CD14-positive monocyte (primary cell): ENCODE measurements at regions not wholly inside any gene's neighbourhood (a gene's known extent, or its start where the extent isn't known, plus 50 kb on each side); places are given as distances from the start of the nearest gene placed in this dataset.

ENCODE experiments used
- DNase-seq, 3 donors: peaks; one replicate each; pipeline ENCODE4 v3.0.0-alpha.2; 2011 to 2022
- H2AFZ ChIP-seq: 2 replicates; pipeline ENCODE4 v1.6.0; 2012; ENCODE audit warnings: mild to moderate bottlenecking, low read depth, low read length, inconsistent platforms; ENCODE audit not compliant: insufficient read depth, poor library complexity, severe bottlenecking
- H3K27ac ChIP-seq, 2 donors: 1 replicate in 1 of 2; 2 replicates in 1 of 2; pipeline ENCODE4 v1.5.1; 2012 to 2013; ENCODE audit warnings: low read length in 2 of 2, control low read depth in 1 of 2, inconsistent platforms in 1 of 2, low read depth in 1 of 2, mild to moderate bottlenecking in 1 of 2
- H3K27me3 ChIP-seq, 2 donors: one replicate each; pipeline versions ENCODE4 v1.6.0 to v1.6.1; 2011 to 2013; ENCODE audit warnings: low read length in 2 of 2; ENCODE audit not compliant: control insufficient read depth in 2 of 2, insufficient read depth in 2 of 2
- H3K36me3 ChIP-seq, 2 donors: replicated peaks in 1 of 2; 1 replicate in 1 of 2; 2 replicates in 1 of 2; pipeline versions ENCODE4 v1.5.1 to v1.6.1; 2012 to 2013; ENCODE audit warnings: low read length in 2 of 2, control low read depth in 1 of 2, inconsistent platforms in 1 of 2, mild to moderate bottlenecking in 1 of 2; ENCODE audit not compliant: insufficient read depth in 2 of 2, control insufficient read depth in 1 of 2
- H3K4me1 ChIP-seq, 2 donors: 1 replicate in 1 of 2; 2 replicates in 1 of 2; pipeline versions ENCODE4 v1.5.1 to v1.6.1; 2012 to 2013; ENCODE audit warnings: low read length in 2 of 2, control low read depth in 1 of 2, inconsistent platforms in 1 of 2, mild to moderate bottlenecking in 1 of 2, moderate library complexity in 1 of 2; ENCODE audit not compliant: insufficient read depth in 2 of 2, control insufficient read depth in 1 of 2
- H3K4me2 ChIP-seq: replicated peaks from 2 replicates; pipeline ENCODE3; 2012; ENCODE audit warnings: low read length, moderate library complexity, mild to moderate bottlenecking; ENCODE audit not compliant: poor library complexity, severe bottlenecking; ENCODE audit errors: extremely low read depth
- H3K4me3 ChIP-seq, 3 experiments: fragments of 200-600 bp in 1 of 3; sonication (generic) in 1 of 3; replicated peaks in 1 of 3; 1 replicate in 2 of 3; 2 replicates in 1 of 3; pipeline ENCODE4 v1.5.1; 2011 to 2013; ENCODE audit warnings: low read length in 3 of 3, mild to moderate bottlenecking in 3 of 3, control low read depth in 2 of 3, low read depth in 2 of 3, inconsistent platforms in 1 of 3, moderate library complexity in 1 of 3
- H3K79me2 ChIP-seq: 2 replicates; pipeline ENCODE4 v1.6.0; 2012; ENCODE audit warnings: mild to moderate bottlenecking, control low read depth, inconsistent platforms, low read length, moderate library complexity; ENCODE audit not compliant: insufficient read depth
- H3K9ac ChIP-seq: 2 replicates; pipeline ENCODE4 v1.6.0; 2017; ENCODE audit warnings: low read length, mild to moderate bottlenecking; ENCODE audit not compliant: insufficient read depth, poor library complexity, severe bottlenecking
- H3K9me3 ChIP-seq, 2 donors: replicated peaks in 1 of 2; 1 replicate in 1 of 2; 2 replicates in 1 of 2; pipeline versions ENCODE4 v1.5.1 to v1.6.1; 2012 to 2013; ENCODE audit warnings: low read length in 2 of 2, control low read depth in 1 of 2; ENCODE audit not compliant: control insufficient read depth in 1 of 2, insufficient read depth in 1 of 2
- H4K20me1 ChIP-seq: 2 replicates; pipeline ENCODE4 v1.6.0; 2012; ENCODE audit warnings: mild to moderate bottlenecking, low read length, control low read depth, moderate library complexity; ENCODE audit not compliant: insufficient read depth
- H3K27ac Mint-ChIP-seq, 7 donors: one replicate each; pipeline ENCODE4 v1.8.0; 2020; ENCODE audit warnings: mild to moderate bottlenecking in 7 of 7, mixed read lengths in 7 of 7, moderate library complexity in 6 of 7, inconsistent platforms in 2 of 7
- H3K27me3 Mint-ChIP-seq, 3 donors: one replicate each; pipeline ENCODE4 v1.8.0; 2021 to 2022; ENCODE audit warnings: low read depth in 3 of 3, mild to moderate bottlenecking in 3 of 3, mixed read lengths in 3 of 3, moderate library complexity in 3 of 3, inconsistent platforms in 1 of 3
- H3K36me3 Mint-ChIP-seq, 2 donors: one replicate each; pipeline ENCODE4 v1.8.0; 2020; ENCODE audit warnings: mixed read lengths in 2 of 2, inconsistent platforms in 1 of 2, mild to moderate bottlenecking in 1 of 2
- H3K4me1 Mint-ChIP-seq: one replicate; pipeline ENCODE4 v1.8.0; 2020; ENCODE audit warnings: mild to moderate bottlenecking, mixed read lengths
- H3K4me3 Mint-ChIP-seq, 2 donors: one replicate each; pipeline ENCODE4 v1.8.0; 2020; ENCODE audit warnings: mild to moderate bottlenecking in 2 of 2, mixed read lengths in 2 of 2, moderate library complexity in 1 of 2
- H3K9me3 Mint-ChIP-seq, 7 donors: one replicate each; pipeline ENCODE4 v1.8.0; 2020 to 2022; ENCODE audit warnings: mixed read lengths in 7 of 7, mild to moderate bottlenecking in 6 of 7, moderate library complexity in 6 of 7, inconsistent platforms in 2 of 7
- CTCF ChIP-seq: fragments of 200-600 bp; IDR thresholded peaks from one replicate; pipeline ENCODE4 v1.8.0; 2022; ENCODE audit warnings: antibody characterized with exemption, mild to moderate bottlenecking
- WGBS: methylation state at CpG from one replicate; pipeline ENCODE4 v1.1.5; 2013; ENCODE audit warnings: missing lambda C conversion rate; ENCODE audit not compliant: insufficient coverage; 5-methylcytosine and 5-hydroxymethylcytosine counted together
- intact Hi-C, 2 donors: fragments of 100-400 bp; cut with micrococcal nuclease; formaldehyde crosslinking; loops; one replicate each; pipeline versions ENCODE4 v1.15.0 to v1.15.1; 2023

DNA sequence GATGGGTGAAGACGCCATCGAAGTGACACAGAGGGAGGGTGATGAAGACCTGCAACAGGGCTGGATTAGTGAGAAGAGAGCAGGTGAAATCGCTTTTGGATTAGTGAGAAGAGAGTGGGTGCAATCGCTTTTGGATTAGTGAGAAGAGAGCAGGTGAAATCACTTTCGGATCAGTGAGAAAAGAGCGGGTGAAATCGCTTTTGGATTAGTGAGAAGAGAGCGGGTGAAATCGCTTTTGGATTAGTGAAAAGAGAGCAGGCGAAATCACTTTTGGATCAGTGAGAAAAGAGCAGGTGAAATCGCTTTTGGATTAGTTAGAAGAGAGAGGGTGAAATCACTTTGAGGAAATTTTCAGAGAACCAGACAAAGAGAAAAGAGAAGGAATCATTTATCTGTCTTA lies 67.2 kb upstream of the TRIO start:
- WGBS: 91% methylated on average over 10 of the region's 11 CpGs
- Histone ChIP-seq H3K4me1 (no peaks in the 10 kb centered on the region), H3K27me3 (no peaks in the 10 kb centered on the region), H3K9me3 (peaks cover 0 to 2% of the 10 kb centered on the region in 2 donors), H3K79me2 (no peaks in the 10 kb centered on the region), H3K9ac (no peak overlapping the region), H3K4me3 (no peak overlapping the region), H3K4me2 (no peak overlapping the region), H3K27ac (no peak overlapping the region), H4K20me1 (no peaks in the 10 kb centered on the region), H2AFZ (no peak overlapping the region), H3K36me3 (no peaks in the 10 kb centered on the region)
- Mint-ChIP-seq H3K27me3 (peaks cover 6 to 11% (median 6%) of the 10 kb centered on the region in 3 donors), H3K9me3 (peaks cover 0 to 13% (median 2%) of the 10 kb centered on the region in 7 donors), H3K4me3 (no peak overlapping the region), H3K27ac (no peak overlapping the region), H3K36me3 (no peaks in the 10 kb centered on the region), H3K4me1 (no peaks in the 10 kb centered on the region)
- TF ChIP-seq CTCF: no peak
- DNase-seq: no peak
- intact Hi-C loops: no loop called here

GRCh38 chr5:14071433-14071832 lies 71.7 kb upstream of the TRIO start:
- peaks cover 0 to 2% of the 10 kb centered on the region in 2 donors for H3K9me3 ChIP-seq
- intact Hi-C loops: no loop called here

More at GRCh38 chr5:14071433-14071832, 71.7 kb upstream of the TRIO start:
- H3K4me3 ChIP-seq: no peak overlapping the region
- no peaks in the 10 kb centered on the region for H3K36me3 ChIP-seq
- DNase-seq: no peak
- no peaks in the 10 kb centered on the region for H4K20me1 ChIP-seq
- no peak for TF ChIP-seq CTCF
- no peak overlapping the region for H3K4me2 ChIP-seq
- H3K27me3 ChIP-seq: no peaks in the 10 kb centered on the region
- WGBS: 100% methylated on average over 1 of the region's 5 CpGs
- H2AFZ ChIP-seq: no peak overlapping the region
- peak overlapping the region in 1 of 7 donors; percentile 31 for H3K27ac Mint-ChIP-seq
- H3K4me1 ChIP-seq: no peaks in the 10 kb centered on the region
- H3K4me3 Mint-ChIP-seq: no peak overlapping the region
- no peaks in the 10 kb centered on the region for H3K4me1 Mint-ChIP-seq
- H3K9ac ChIP-seq: no peak overlapping the region
- H3K27me3 Mint-ChIP-seq: peaks cover 0 to 7% (median 4%) of the 10 kb centered on the region in 3 donors
- H3K9me3 Mint-ChIP-seq: peaks cover 0 to 13% (median 2%) of the 10 kb centered on the region in 7 donors
- H3K27ac ChIP-seq: no peak overlapping the region
- H3K36me3 Mint-ChIP-seq: no peaks in the 10 kb centered on the region
- H3K79me2 ChIP-seq: no peaks in the 10 kb centered on the region
